Glutamatergic neuron (in vitro differentiated cells): ENCODE measurements at regions not wholly inside any gene's neighbourhood (a gene's known extent, or its start where the extent isn't known, plus 50 kb on each side); places are given as distances from the start of the nearest gene placed in this dataset.

ENCODE experiments used
- DNase-seq: peaks from one replicate; pipeline ENCODE4 v3.0.0; 2022
- H3K27ac Mint-ChIP-seq: one replicate; pipeline ENCODE4 v1.8.0; 2020; ENCODE audit warnings: mild to moderate bottlenecking, mixed read lengths, inconsistent platforms; ENCODE audit not compliant: unreplicated experiment
- H3K27me3 Mint-ChIP-seq: one replicate; pipeline ENCODE4 v1.8.0; 2020; ENCODE audit warnings: mild to moderate bottlenecking, moderate library complexity, mixed read lengths, inconsistent platforms; ENCODE audit not compliant: unreplicated experiment
- H3K36me3 Mint-ChIP-seq: one replicate; pipeline ENCODE4 v1.8.0; 2020; ENCODE audit warnings: mild to moderate bottlenecking, mixed read lengths, inconsistent platforms; ENCODE audit not compliant: unreplicated experiment
- H3K4me1 Mint-ChIP-seq: one replicate; pipeline ENCODE4 v1.8.0; 2020; ENCODE audit warnings: mild to moderate bottlenecking, low read depth, mixed read lengths, inconsistent platforms; ENCODE audit not compliant: unreplicated experiment
- H3K4me3 Mint-ChIP-seq: one replicate; pipeline ENCODE4 v1.8.0; 2020; ENCODE audit warnings: mild to moderate bottlenecking, mixed read lengths, inconsistent platforms; ENCODE audit not compliant: unreplicated experiment
- H3K9me3 Mint-ChIP-seq: one replicate; pipeline ENCODE4 v1.8.0; 2020; ENCODE audit warnings: mild to moderate bottlenecking, moderate library complexity, mixed read lengths, inconsistent platforms; ENCODE audit not compliant: unreplicated experiment
- CTCF ChIP-seq: fragments of 200-600 bp; sonication (generic); IDR thresholded peaks from one replicate; pipeline ENCODE4 v1.5.0; 2021; ENCODE audit not compliant: partially characterized antibody, unreplicated experiment

DNA sequence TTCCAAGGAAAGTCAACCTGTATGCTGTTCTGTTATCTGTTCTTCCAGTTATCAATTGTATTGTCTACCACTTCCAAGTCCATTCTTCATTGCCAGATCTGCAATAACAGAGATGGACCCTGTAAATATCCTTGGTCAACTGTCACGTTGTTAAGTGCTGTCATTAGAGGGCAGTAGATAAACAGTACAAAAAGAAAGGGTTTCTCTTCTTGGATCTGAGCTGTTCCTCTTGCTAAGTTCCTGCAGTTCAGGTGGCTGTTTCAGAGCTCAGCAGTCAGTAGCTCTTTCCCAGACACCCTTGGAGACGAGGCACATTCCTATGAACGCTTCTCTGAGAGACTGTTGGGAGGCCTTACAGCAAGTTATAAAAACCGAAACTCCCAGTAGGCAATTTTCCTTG, 957.1 kb upstream of the CHAC2 start:
- H3K27me3 Mint-ChIP-seq: no peaks in the 10 kb centered on the region
- H3K9me3 Mint-ChIP-seq: no peaks in the 10 kb centered on the region
- H3K36me3 Mint-ChIP-seq: no peaks in the 10 kb centered on the region
- no peak overlapping the region for H3K4me3 Mint-ChIP-seq
- no peak overlapping the region for H3K27ac Mint-ChIP-seq
- DNase-seq: no peak
- no peak for TF ChIP-seq CTCF
- no peaks in the 10 kb centered on the region for H3K4me1 Mint-ChIP-seq

DNA sequence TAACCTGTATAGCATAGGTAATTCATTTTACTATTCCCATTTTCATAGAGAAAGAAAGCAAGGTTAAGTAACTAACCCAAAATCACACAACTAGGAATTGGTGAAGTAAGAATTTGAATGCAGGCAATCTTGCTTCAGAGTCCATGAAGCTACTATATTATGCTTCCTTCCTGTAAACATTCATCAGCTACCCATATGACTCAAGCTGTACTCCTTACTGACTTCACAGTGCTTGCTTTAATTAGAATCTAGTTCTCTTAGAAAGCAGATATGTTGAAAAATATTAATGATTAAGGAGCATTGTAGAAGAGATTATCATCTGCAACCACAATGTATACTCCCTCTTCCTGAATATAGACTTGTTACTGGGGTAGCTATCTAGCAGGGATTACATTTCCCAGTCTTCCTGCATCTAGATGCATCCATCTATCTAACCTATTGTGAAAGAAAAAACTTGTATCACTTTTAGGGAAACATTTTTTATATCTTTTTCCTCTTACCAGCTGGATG, 961.6 kb upstream of the CHAC2 start:
- H3K4me1 Mint-ChIP-seq: no peaks in the 10 kb centered on the region
- H3K27ac Mint-ChIP-seq: no peak overlapping the region
- DNase-seq: no peak
- no peaks in the 10 kb centered on the region for H3K36me3 Mint-ChIP-seq
- no peak overlapping the region for H3K4me3 Mint-ChIP-seq
- H3K27me3 Mint-ChIP-seq: no peaks in the 10 kb centered on the region
- TF ChIP-seq CTCF: no peak
- H3K9me3 Mint-ChIP-seq: no peaks in the 10 kb centered on the region

GRCh38 chr2:52794581-52794980, 973.0 kb upstream of the CHAC2 start:
- peaks cover 3% of the 10 kb centered on the region for H3K4me1 Mint-ChIP-seq
- no peaks in the 10 kb centered on the region for H3K36me3 Mint-ChIP-seq
- no peak overlapping the region for H3K27ac Mint-ChIP-seq
- no peak overlapping the region for H3K4me3 Mint-ChIP-seq
- no peak for DNase-seq
- no peak for TF ChIP-seq CTCF
- no peaks in the 10 kb centered on the region for H3K9me3 Mint-ChIP-seq
- H3K27me3 Mint-ChIP-seq: no peaks in the 10 kb centered on the region

GRCh38 chr2:52779446-52779845, 988.2 kb upstream of the CHAC2 start:
- TF ChIP-seq CTCF: no peak
- peaks cover 3% of the 10 kb centered on the region for H3K4me1 Mint-ChIP-seq
- H3K4me3 Mint-ChIP-seq: no peak overlapping the region
- H3K9me3 Mint-ChIP-seq: no peaks in the 10 kb centered on the region
- no peaks in the 10 kb centered on the region for H3K27me3 Mint-ChIP-seq
- H3K27ac Mint-ChIP-seq: no peak overlapping the region
- no peaks in the 10 kb centered on the region for H3K36me3 Mint-ChIP-seq
- no peak for DNase-seq

DNA sequence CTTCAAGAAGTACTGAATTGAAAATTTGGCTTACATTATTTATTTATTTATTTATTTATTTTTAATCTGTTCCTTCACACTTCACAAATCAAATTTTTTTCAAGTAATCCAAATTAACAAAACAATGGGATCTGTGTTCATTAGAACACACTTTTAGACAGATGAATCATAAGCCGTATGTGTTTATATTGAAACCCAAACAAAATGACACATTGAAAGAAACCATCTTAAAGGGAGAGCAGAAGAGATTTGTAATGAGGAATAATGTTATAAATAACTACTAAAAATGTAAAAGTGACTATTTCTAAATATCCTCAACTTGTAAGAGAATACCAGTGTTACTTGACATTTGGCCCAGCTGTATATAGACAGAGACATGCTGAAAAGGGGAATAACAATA, 991.0 kb upstream of the CHAC2 start:
- TF ChIP-seq CTCF: no peak
- Mint-ChIP-seq H3K27me3 (no peaks in the 10 kb centered on the region), H3K4me1 (peaks cover 3% of the 10 kb centered on the region), H3K27ac (no peak overlapping the region), H3K9me3 (no peaks in the 10 kb centered on the region), H3K36me3 (no peaks in the 10 kb centered on the region), H3K4me3 (no peak overlapping the region)
- DNase-seq: no peak
